ENCODE measurements at regions not wholly inside any gene's neighbourhood (a gene's known extent, or its start where the extent isn't known, plus 50 kb on each side); places are given as distances from the start of the nearest gene placed in this dataset.
A peak's percentile ranks its signal among the peaks of the same experiment; 100 is the strongest.

DNA sequence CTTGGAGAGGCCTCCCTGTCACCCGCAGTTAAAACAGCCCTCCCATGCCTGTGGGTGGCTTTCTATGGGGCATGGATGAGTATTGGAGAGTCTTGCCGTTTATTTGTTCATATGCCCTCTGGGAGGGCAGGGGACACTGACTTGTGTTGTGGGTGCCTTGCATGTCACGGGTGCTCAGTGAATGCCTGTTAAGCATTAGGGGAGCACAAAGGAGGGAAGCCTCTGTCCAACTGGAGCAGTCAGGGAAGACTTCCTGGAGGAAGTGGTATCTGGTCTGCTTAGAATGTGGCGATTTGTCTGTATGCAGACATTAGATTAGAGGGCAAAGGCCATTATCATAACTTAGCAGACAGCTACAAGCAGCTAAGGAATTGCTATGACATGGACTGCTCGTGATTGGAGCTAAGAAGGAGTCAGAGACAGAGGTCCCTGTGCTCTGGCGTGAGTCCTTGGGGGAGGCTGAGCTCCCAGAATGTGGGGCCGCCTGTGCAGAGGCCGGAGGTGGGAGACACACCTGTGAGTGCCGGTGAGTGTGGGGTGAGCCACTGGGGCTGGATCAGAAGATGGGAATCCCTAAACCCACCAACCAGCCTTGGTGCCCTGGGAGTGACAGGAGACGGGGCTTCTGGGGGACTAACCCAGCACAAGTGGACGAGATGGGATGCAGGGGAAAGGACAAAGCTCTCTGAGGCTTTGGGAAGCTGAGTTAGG lies 286.1 kb downstream of the SEC14L1 start (continued):
- TF ChIP-seq MYC (IDR thresholded peaks at IDR 0.05; ENCODE audit: low read depth, low read length) (no peak), MYC (CRISPR knock-in tag; IDR thresholded peaks at IDR 0.05; ENCODE audit: borderline replicate concordance, low read depth) (no peak), RBM14 (IDR thresholded peaks at IDR 0.05; ENCODE audit: borderline replicate concordance, insufficient read depth, low read depth, low read length) (no peak), PCBP2 (IDR thresholded peaks at IDR 0.05; ENCODE audit: low read depth, low read length, poor library complexity, severe bottlenecking) (no peak), PHF20 (IDR thresholded peaks at IDR 0.05; ENCODE audit: partially characterized antibody) (no peak), NONO (IDR thresholded peaks at IDR 0.05; ENCODE audit: low read depth in 2 of 2, low read length in 1 of 2) (no peak), ATF6 (CRISPR knock-in tag; IDR thresholded peaks at IDR 0.05) (0 out of 2 replicates have a peak, but pooled peaks have one; percentile 28), GABPB2 (CRISPR knock-in tag; conservative IDR thresholded peaks at IDR 0.05) (no peak), HCFC1 (IDR thresholded peaks at IDR 0.05; ENCODE audit: low read depth, low read length) (no peak), ELF4 (CRISPR knock-in tag; IDR thresholded peaks at IDR 0.05) (no peak), RFX1 (IDR thresholded peaks at IDR 0.05) (no peak), ZNF644 (tag; IDR thresholded peaks at IDR 0.05; ENCODE audit: low read depth) (no peak), HNRNPL (IDR thresholded peaks at IDR 0.05; ENCODE audit: low read depth, low read length) (no peak), ZNF75A (CRISPR knock-in tag; IDR thresholded peaks at IDR 0.05) (no peak), DMBX1 (CRISPR knock-in tag; IDR thresholded peaks at IDR 0.05; ENCODE audit: borderline replicate concordance) (no peak), COPS2 (conservative IDR thresholded peaks at IDR 0.05) (no peak), TAL1 (IDR thresholded peaks at IDR 0.05) (peak; percentile 79), ATF3 (IDR thresholded peaks at IDR 0.05) (peak; percentile 28), ATF3 (CRISPR knock-in tag; conservative IDR thresholded peaks at IDR 0.05) (no peak), ILK (tag; IDR thresholded peaks at IDR 0.05; ENCODE audit: borderline replicate concordance, low read depth) (no peak), U2AF1 (optimal IDR thresholded peaks at IDR 0.05; ENCODE audit: low read depth, low read length) (no peak), BACH1 (tag; IDR thresholded peaks at IDR 0.05) (no peak)
- TF ChIP-seq, protein P1, sequence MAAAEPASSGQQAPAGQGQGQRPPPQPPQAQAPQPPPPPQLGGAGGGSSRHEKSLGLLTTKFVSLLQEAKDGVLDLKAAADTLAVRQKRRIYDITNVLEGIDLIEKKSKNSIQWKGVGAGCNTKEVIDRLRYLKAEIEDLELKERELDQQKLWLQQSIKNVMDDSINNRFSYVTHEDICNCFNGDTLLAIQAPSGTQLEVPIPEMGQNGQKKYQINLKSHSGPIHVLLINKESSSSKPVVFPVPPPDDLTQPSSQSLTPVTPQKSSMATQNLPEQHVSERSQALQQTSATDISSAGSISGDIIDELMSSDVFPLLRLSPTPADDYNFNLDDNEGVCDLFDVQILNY (CRISPR knock-in tag; IDR thresholded peaks at IDR 0.05) = no peak
